K562 (cell line): ENCODE measurements at regions not wholly inside any gene's neighbourhood (a gene's known extent, or its start where the extent isn't known, plus 50 kb on each side); places are given as distances from the start of the nearest gene placed in this dataset.

Experiments used
- ATAC-seq: fragments of 200-7000 bp; cut with Tn5 transposase; 3 replicates; pipeline ENCODE4 v1.9.1; 2020; ENCODE audit warnings: moderate library complexity
- BruUV-seq: library from RNA; stranded (reverse); fragments of 400-500 nt; replicated peaks from 2 replicates; lab custom pipeline; 2021; lab: Mats Ljungman, UMichigan
- CTCF ChIA-PET: fragments of 300-600 bp; formaldehyde crosslinking; extraction: SDS; loops from one replicate; lab custom pipeline; 2021; ENCODE audit warnings: low intra/inter-chr PET ratio; lab: Yijun Ruan, JAX
- POLR2A ChIA-PET: fragments of 300-600, 350-650 bp; sonication (Branson Sonifier 250); formaldehyde crosslinking; extraction: SDS; loops from one replicate; lab custom pipeline; 2021; ENCODE audit warnings: antibody characterized with exemption, inconsistent platforms; lab: Yijun Ruan, JAX
- DNase-seq, 4 experiments: peaks; one replicate each; pipeline versions ENCODE4 v3.0.0 to v3.0.0-alpha.2; 2011 to 2018; ENCODE audit warnings: low spot score in 3 of 4, mixed read lengths in 3 of 4; ENCODE audit errors: extremely low read depth in 1 of 4
- FAIRE-seq: peaks from 2 replicates; lab custom pipeline; 2011; peaks lifted over from hg19 to GRCh38; lab: Jason Lieb, UNC
- H2AFZ ChIP-seq: 2 replicates; pipeline ENCODE4 v1.6.0; 2011; ENCODE audit warnings: low read depth, low read length, control low read depth, inconsistent platforms
- H3K27ac ChIP-seq: fragments of 200-600 bp; 3 replicates; pipeline ENCODE4 v1.8.0; 2011; ENCODE audit warnings: low read depth, mild to moderate bottlenecking, control low read depth, inconsistent platforms, low read length, moderate library complexity, mixed read lengths; ENCODE audit errors: extremely low read depth
- H3K27me3 ChIP-seq, 2 experiments: fragments of 300-600 bp in 1 of 2; 2 replicates in 1 of 2; 3 replicates in 1 of 2; pipeline versions ENCODE4 v1.6.0 to v1.8.0; 2011; ENCODE audit warnings: inconsistent platforms in 2 of 2, low read length in 2 of 2, mild to moderate bottlenecking in 1 of 2, mixed read lengths in 1 of 2, moderate library complexity in 1 of 2; ENCODE audit not compliant: control insufficient read depth in 2 of 2, insufficient read depth in 2 of 2
- H3K36me3 ChIP-seq: fragments of 300-600 bp; 3 replicates; pipeline ENCODE4 v1.8.0; 2011; ENCODE audit warnings: mild to moderate bottlenecking, low read length, inconsistent platforms; ENCODE audit not compliant: control insufficient read depth, insufficient read depth
- H3K4me1 ChIP-seq, 2 experiments: fragments of 200-600 bp in 1 of 2; replicated peaks in 1 of 2; 2 replicates in 1 of 2; 3 replicates in 1 of 2; pipeline versions ENCODE4 v1.5.1 to v1.8.0; 2011; ENCODE audit warnings: inconsistent platforms in 2 of 2, low read length in 2 of 2, mild to moderate bottlenecking in 1 of 2, mixed read lengths in 1 of 2, moderate library complexity in 1 of 2; ENCODE audit not compliant: control insufficient read depth in 2 of 2, insufficient read depth in 2 of 2
- H3K4me2 ChIP-seq: 2 replicates; pipeline ENCODE4 v1.6.1; 2011; ENCODE audit warnings: low read length, control low read depth, inconsistent platforms, mixed read lengths; ENCODE audit not compliant: insufficient read depth
- H3K4me3 ChIP-seq: fragments of 200-600 bp; sonication (generic), shearing (Covaris generic); 2 replicates; pipeline ENCODE4 v1.5.1; 2016; ENCODE audit warnings: control low read depth, inconsistent platforms
- H3K79me2 ChIP-seq: fragments of 200-600 bp; 3 replicates; pipeline ENCODE4 v1.8.0; 2011; ENCODE audit warnings: low read length, inconsistent platforms; ENCODE audit not compliant: control insufficient read depth, insufficient read depth
- H3K9ac ChIP-seq, 2 experiments: 2 replicates each; pipeline versions ENCODE4 v1.6.0 to v1.6.1; 2011; ENCODE audit warnings: low read depth in 2 of 2, low read length in 2 of 2, control low read depth in 1 of 2, inconsistent platforms in 1 of 2, mild to moderate bottlenecking in 1 of 2, mixed read lengths in 1 of 2; ENCODE audit not compliant: insufficient read depth in 1 of 2
- H3K9me1 ChIP-seq: one replicate; pipeline ENCODE4 v1.6.0; 2011; ENCODE audit warnings: inconsistent platforms, mild to moderate bottlenecking, low read length, moderate library complexity; ENCODE audit not compliant: control insufficient read depth, insufficient read depth
- H3K9me3 ChIP-seq: replicated peaks from 2 replicates; pipeline ENCODE4 v1.5.1; 2011; ENCODE audit warnings: low read depth, low read length, inconsistent platforms; ENCODE audit not compliant: control insufficient read depth, insufficient read depth
- H4K20me1 ChIP-seq: replicated peaks from 2 replicates; pipeline ENCODE4 v1.6.1; 2011; ENCODE audit warnings: low read length, inconsistent platforms, mixed read lengths; ENCODE audit not compliant: control insufficient read depth, insufficient read depth
- GABPA ChIP-seq: fragments of 200-800 bp; sonication (Bioruptor generic); conservative IDR thresholded peaks from 2 replicates; pipeline ENCODE4 v1.6.1; 2016; ENCODE audit warnings: low read depth, missing genetic modification characterization, missing compliant biosample characterization
- HINFP ChIP-seq: fragments of 450-650 bp; conservative IDR thresholded peaks from 2 replicates; pipeline ENCODE4 v1.6.1; 2016; ENCODE audit warnings: missing genetic modification characterization, low read depth, mild to moderate bottlenecking, control low read depth, missing compliant biosample characterization
- HMG20B ChIP-seq: fragments of 250-450 bp; sonication (Bioruptor Pico); IDR thresholded peaks from 2 replicates; pipeline ENCODE4 v1.5.0; 2021; ENCODE audit warnings: mild to moderate bottlenecking
- RBM34 ChIP-seq: fragments of 200-400 bp; formaldehyde crosslinking; IDR thresholded peaks from 2 replicates; pipeline ENCODE4 v1.6.1; 2018; ENCODE audit warnings: low read length, borderline replicate concordance; ENCODE audit not compliant: insufficient read depth
- ZBTB40 ChIP-seq, 2 experiments: fragments of 450-650 bp in 1 of 2; sonication (generic) in 1 of 2; formaldehyde crosslinking in 1 of 2; IDR thresholded peaks; 2 replicates each; pipeline versions ENCODE4 v1.7.1 to v1.9.0; 2016 to 2022; ENCODE audit warnings: inconsistent platforms in 1 of 2, mild to moderate bottlenecking in 1 of 2, missing genetic modification reagents in 1 of 2
- WGBS: fragments of 100-300 bp; shearing (Covaris generic); methylation state at CpG from one replicate; pipeline ENCODE4 v1.1.6; 2016; ENCODE audit warnings: low coverage, mixed read lengths; ENCODE audit not compliant: insufficient coverage; ENCODE audit errors: missing lambda C conversion rate; 5-methylcytosine and 5-hydroxymethylcytosine counted together
- in situ Hi-C: fragments of 300-500 bp; cut with MboI; formaldehyde crosslinking; loops from 4 replicates; pipeline ENCODE4 v1.15.0; 2018; ENCODE audit warnings: inconsistent platforms, mixed read lengths
- intact Hi-C: fragments of 100-400 bp; cut with micrococcal nuclease; formaldehyde crosslinking; loops from 2 replicates; pipeline ENCODE4 v1.14.2; 2022

- DNase-seq (peak in 2 of 4 experiments; percentile 17 to 18), FAIRE-seq (no peak), ATAC-seq (peak; percentile 71)
- Histone ChIP-seq H3K27me3 (peaks cover 22 to 62% of the 10 kb centered on the region in 2 experiments), H3K4me2 (peak overlapping the region; percentile 16), H3K4me1 (peaks cover 0 to 8% of the 10 kb centered on the region in 2 experiments; a peak in 2 of 5 replicates), H3K36me3 (no peaks in the 10 kb centered on the region), H3K9me1 (no peaks in the 10 kb centered on the region), H2AFZ (peak overlapping the region; percentile 33; the same call in 1 of the 2 replicates), H3K27ac (no peak overlapping the region), H3K4me3 (no peak overlapping the region), H3K79me2 (no peaks in the 10 kb centered on the region), H4K20me1 (no peaks in the 10 kb centered on the region), H3K9ac (no peak overlapping the region; a peak in 1 of 4 replicates), H3K9me3 (no peaks in the 10 kb centered on the region)
- 17% methylated on average over 20 of the region's 33 CpGs for WGBS
- intact Hi-C loops = no loop called here
- CTCF ChIA-PET = no interaction called here
- POLR2A ChIA-PET = interaction anchor here (0.6 to 1.4 kb wide), 6 partner anchors 9 to 119 kb away, joined by 3 to 5 read pairs (median 3); no protein-coding TSS in a partner anchor
- no TSS peak for BruUV-seq
- in situ Hi-C loops = no loop called here
- TF ChIP-seq HINFP (tag) = no peak
- no peak for TF ChIP-seq HMG20B (CRISPR knock-in tag)
- TF ChIP-seq RBM34 = no peak
- TF ChIP-seq ZBTB40 (IDR thresholded peaks at IDR 0.05) = 0 out of 2 replicates have a peak, but pooled peaks have one; percentile 21
- TF ChIP-seq ZBTB40 (CRISPR knock-in tag; IDR thresholded peaks at IDR 0.05) = no peak
- TF ChIP-seq GABPA = peak; percentile 77
Observed at GRCh38 chr3:194985031-194985578, 285.9 kb downstream of the XXYLT1 start.
